GM18858 (cell line): ENCODE measurements at regions not wholly inside any gene's neighbourhood (a gene's known extent, or its start where the extent isn't known, plus 50 kb on each side); places are given as distances from the start of the nearest gene placed in this dataset.

Source experiments
- ATAC-seq: cut with Tn5 transposase; IDR thresholded peaks from one replicate; pipeline ENCODE4 v1.9.1; 2021; ENCODE audit not compliant: unreplicated experiment

GRCh38 chr16:85288869-85289660, 176.8 kb upstream of the CIBAR2 start:
- ATAC-seq = no peak

- no peak for ATAC-seq
These were observed 177.7 kb upstream of the CIBAR2 start for GRCh38 chr16:85289760-85290625.

- ATAC-seq = no peak
These were observed 178.5 kb upstream of the CIBAR2 start for GRCh38 chr16:85290626-85291301.

- no peak for ATAC-seq
These were observed 179.3 kb upstream of the CIBAR2 start for GRCh38 chr16:85291302-85292148.

- ATAC-seq = no peak
These were observed 181.2 kb upstream of the CIBAR2 start for GRCh38 chr16:85293458-85293857.

GRCh38 chr16:85293904-85294642, 181.8 kb upstream of the CIBAR2 start:
- ATAC-seq = no peak

GRCh38 chr16:85294810-85295508, 182.7 kb upstream of the CIBAR2 start:
- ATAC-seq = no peak

- no peak for ATAC-seq
These were observed 184.8 kb upstream of the CIBAR2 start for GRCh38 chr16:85296859-85297660.

GRCh38 chr16:85297881-85298280, 185.6 kb upstream of the CIBAR2 start:
- no peak for ATAC-seq

GRCh38 chr16:85300406-85300968, 188.2 kb upstream of the CIBAR2 start:
- ATAC-seq = no peak

- ATAC-seq = no peak
These were observed 189.0 kb upstream of the CIBAR2 start for GRCh38 chr16:85301231-85301630.

- ATAC-seq = no peak
These were observed 190.0 kb upstream of the CIBAR2 start for GRCh38 chr16:85302018-85302847.

GRCh38 chr16:85302848-85303353, 190.6 kb upstream of the CIBAR2 start:
- ATAC-seq = no peak

- ATAC-seq = no peak
These were observed 191.1 kb upstream of the CIBAR2 start for GRCh38 chr16:85303354-85303883.

- ATAC-seq = no peak
These were observed 192.1 kb upstream of the CIBAR2 start for GRCh38 chr16:85304337-85304736.

GRCh38 chr16:85306071-85306792, 194.0 kb upstream of the CIBAR2 start:
- ATAC-seq = no peak
